ENCODE measurements at regions not wholly inside any gene's neighbourhood (a gene's known extent, or its start where the extent isn't known, plus 50 kb on each side); places are given as distances from the start of the nearest gene placed in this dataset.

DNA sequence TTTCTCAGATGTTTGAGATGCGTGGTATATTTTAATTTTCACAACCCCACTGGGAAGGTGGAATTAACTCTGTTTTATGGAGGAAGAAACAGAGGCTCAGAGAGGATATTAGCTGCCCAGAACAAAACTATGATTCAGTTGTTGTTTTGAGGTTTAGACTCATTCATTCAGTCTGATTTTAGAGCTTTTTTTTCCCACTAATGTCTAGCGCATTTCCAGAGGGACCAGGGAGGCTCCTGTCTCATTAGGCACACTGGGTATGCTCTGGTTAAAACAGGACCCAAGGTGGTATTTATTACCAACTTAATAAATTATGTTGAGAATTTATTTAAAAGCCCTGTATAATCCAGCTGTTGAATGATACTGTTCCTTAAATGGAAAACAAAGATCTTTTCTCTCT is 272.0 kb upstream of the RGMA start:
- no peak for TF ChIP-seq POLR2A (IDR thresholded peaks at IDR 0.05)
- TF ChIP-seq, protein P1, sequence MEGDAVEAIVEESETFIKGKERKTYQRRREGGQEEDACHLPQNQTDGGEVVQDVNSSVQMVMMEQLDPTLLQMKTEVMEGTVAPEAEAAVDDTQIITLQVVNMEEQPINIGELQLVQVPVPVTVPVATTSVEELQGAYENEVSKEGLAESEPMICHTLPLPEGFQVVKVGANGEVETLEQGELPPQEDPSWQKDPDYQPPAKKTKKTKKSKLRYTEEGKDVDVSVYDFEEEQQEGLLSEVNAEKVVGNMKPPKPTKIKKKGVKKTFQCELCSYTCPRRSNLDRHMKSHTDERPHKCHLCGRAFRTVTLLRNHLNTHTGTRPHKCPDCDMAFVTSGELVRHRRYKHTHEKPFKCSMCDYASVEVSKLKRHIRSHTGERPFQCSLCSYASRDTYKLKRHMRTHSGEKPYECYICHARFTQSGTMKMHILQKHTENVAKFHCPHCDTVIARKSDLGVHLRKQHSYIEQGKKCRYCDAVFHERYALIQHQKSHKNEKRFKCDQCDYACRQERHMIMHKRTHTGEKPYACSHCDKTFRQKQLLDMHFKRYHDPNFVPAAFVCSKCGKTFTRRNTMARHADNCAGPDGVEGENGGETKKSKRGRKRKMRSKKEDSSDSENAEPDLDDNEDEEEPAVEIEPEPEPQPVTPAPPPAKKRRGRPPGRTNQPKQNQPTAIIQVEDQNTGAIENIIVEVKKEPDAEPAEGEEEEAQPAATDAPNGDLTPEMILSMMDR (IDR thresholded peaks at IDR 0.05), result no peak

All from uterus (tissue), 2 donors.